MM.1S (cell line): ENCODE measurements at regions not wholly inside any gene's neighbourhood (a gene's known extent, or its start where the extent isn't known, plus 50 kb on each side); places are given as distances from the start of the nearest gene placed in this dataset.

ENCODE experiments used
- EZH2 ChIP-seq: fragments of 300-600 bp; sonication (generic); optimal IDR thresholded peaks from 2 replicates; pipeline ENCODE3; 2017; ENCODE audit warnings: low read depth, mild to moderate bottlenecking, antibody characterized with exemption, low read length, mixed read lengths
- EZH2phosphoT487 ChIP-seq: fragments of 300-600 bp; sonication (generic); IDR thresholded peaks from 2 replicates; pipeline ENCODE4 v1.6.1; 2018; ENCODE audit warnings: antibody characterized with exemption, low read length
- TF ChIP-seq, protein P1 (sequence below): fragments of 300-600 bp; sonication (generic); IDR thresholded peaks from 2 replicates; pipeline ENCODE4 v1.5.1; 2016; ENCODE audit warnings: antibody characterized with exemption, low read length, mixed read lengths

DNA sequence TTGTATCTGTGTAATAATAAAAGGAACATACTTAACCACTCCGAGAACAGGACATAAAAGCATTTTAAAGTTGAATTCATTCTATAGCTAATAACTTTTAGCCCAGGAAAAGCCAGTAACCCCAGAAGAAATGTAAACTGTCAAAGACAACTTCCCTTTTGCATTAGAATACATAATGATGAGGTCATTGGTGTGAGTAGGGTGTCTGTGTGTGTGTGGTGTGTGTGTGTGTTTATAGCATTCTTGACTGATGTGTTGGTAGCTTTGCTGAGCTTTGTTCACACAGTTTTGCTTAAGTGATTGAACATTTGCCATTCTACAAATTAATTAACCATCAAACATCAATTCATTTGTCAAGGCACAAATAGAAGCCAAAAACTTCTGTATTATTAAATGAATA lies 559.6 kb downstream of the ARAP2 start:
- TF ChIP-seq EZH2 (no peak), EZH2phosphoT487 (no peak)
- TF ChIP-seq, protein P1, sequence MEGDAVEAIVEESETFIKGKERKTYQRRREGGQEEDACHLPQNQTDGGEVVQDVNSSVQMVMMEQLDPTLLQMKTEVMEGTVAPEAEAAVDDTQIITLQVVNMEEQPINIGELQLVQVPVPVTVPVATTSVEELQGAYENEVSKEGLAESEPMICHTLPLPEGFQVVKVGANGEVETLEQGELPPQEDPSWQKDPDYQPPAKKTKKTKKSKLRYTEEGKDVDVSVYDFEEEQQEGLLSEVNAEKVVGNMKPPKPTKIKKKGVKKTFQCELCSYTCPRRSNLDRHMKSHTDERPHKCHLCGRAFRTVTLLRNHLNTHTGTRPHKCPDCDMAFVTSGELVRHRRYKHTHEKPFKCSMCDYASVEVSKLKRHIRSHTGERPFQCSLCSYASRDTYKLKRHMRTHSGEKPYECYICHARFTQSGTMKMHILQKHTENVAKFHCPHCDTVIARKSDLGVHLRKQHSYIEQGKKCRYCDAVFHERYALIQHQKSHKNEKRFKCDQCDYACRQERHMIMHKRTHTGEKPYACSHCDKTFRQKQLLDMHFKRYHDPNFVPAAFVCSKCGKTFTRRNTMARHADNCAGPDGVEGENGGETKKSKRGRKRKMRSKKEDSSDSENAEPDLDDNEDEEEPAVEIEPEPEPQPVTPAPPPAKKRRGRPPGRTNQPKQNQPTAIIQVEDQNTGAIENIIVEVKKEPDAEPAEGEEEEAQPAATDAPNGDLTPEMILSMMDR = no peak
